Tibial artery (tissue), 4 donors: ENCODE measurements at regions not wholly inside any gene's neighbourhood (a gene's known extent, or its start where the extent isn't known, plus 50 kb on each side); places are given as distances from the start of the nearest gene placed in this dataset.
"Not testable (repeated sequence)": the region's sequence is repeated elsewhere in the genome, so short reads cannot be mapped to it uniquely, and the experiment has no call there.

Experiments used
- DNase-seq, 2 donors: peaks; one replicate each; pipeline ENCODE4 v3.0.0-alpha.2; 2019
- H3K27ac ChIP-seq, 2 donors: fragments of 200-600 bp; sonication (generic) in 1 of 2; 1 replicate in 1 of 2; 2 replicates in 1 of 2; pipeline ENCODE4 v1.5.1; 2018 to 2019; ENCODE audit warnings: mild to moderate bottlenecking in 1 of 2
- H3K27me3 ChIP-seq, 2 donors: fragments of 200-600 bp; sonication (generic) in 1 of 2; one replicate each; pipeline versions ENCODE4 v1.5.1 to v1.6.0; 2016 to 2019
- H3K36me3 ChIP-seq, 3 donors: fragments of 200-600 bp; sonication (generic) in 2 of 3; one replicate each; pipeline ENCODE4 v1.5.1; 2016 to 2019; ENCODE audit warnings: mild to moderate bottlenecking in 2 of 3
- H3K4me1 ChIP-seq, 4 donors: fragments of 200-600 bp; sonication (generic) in 2 of 4; 1 replicate in 3 of 4; 2 replicates in 1 of 4; pipeline ENCODE4 v1.5.1; 2016 to 2019
- H3K4me3 ChIP-seq, 2 donors: fragments of 200-600 bp; sonication (generic) in 1 of 2; 1 replicate in 1 of 2; 2 replicates in 1 of 2; pipeline ENCODE4 v1.5.1; 2018 to 2019; ENCODE audit warnings: mild to moderate bottlenecking in 2 of 2
- H3K9me3 ChIP-seq, 3 donors: fragments of 200-600 bp; sonication (generic) in 1 of 3; one replicate each; pipeline ENCODE4 v1.5.1; 2016 to 2019
- CTCF ChIP-seq, 2 experiments: fragments of 200-600 bp in 1 of 2; fragments of 450-650 bp in 1 of 2; IDR thresholded peaks; one replicate each; pipeline ENCODE4 v1.5.1; 2017 to 2019; ENCODE audit warnings: antibody characterized with exemption in 2 of 2, mild to moderate bottlenecking in 1 of 2, moderate library complexity in 1 of 2
- intact Hi-C: fragments of 100-400 bp; cut with DNase I; formaldehyde crosslinking; loops from one replicate; pipeline ENCODE4 v1.15.0; 2023; ENCODE audit warnings: low total_unique reads

DNA sequence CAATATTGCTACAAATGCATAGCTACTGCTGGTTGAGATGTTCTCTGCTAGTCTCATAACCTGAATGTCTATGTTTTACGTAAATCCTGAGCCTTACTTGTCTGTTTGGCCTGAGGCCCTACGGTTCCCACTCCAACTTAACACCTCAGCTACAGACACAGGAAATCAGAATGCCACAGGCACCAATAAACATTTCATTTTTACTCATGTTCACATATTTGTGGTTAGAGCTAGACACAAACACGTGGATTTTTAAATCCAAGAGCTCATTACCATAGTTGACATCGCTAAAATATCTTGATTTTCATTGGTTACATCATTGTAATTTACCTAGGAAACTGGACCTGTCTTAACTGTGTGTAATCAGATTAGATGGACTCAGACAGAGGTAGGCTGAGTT lies 263.8 kb upstream of the CDH19 start:
- Histone ChIP-seq H3K27ac (no peak overlapping the region), H3K4me1 (no peaks in the 10 kb centered on the region), H3K27me3 (no peaks in the 10 kb centered on the region), H3K4me3 (no peak overlapping the region), H3K9me3 (no peaks in the 10 kb centered on the region), H3K36me3 (no peaks in the 10 kb centered on the region)
- DNase-seq: no peak
- no peak for TF ChIP-seq CTCF (IDR thresholded peaks at IDR 0.05)
- intact Hi-C loops: no loop called here

DNA sequence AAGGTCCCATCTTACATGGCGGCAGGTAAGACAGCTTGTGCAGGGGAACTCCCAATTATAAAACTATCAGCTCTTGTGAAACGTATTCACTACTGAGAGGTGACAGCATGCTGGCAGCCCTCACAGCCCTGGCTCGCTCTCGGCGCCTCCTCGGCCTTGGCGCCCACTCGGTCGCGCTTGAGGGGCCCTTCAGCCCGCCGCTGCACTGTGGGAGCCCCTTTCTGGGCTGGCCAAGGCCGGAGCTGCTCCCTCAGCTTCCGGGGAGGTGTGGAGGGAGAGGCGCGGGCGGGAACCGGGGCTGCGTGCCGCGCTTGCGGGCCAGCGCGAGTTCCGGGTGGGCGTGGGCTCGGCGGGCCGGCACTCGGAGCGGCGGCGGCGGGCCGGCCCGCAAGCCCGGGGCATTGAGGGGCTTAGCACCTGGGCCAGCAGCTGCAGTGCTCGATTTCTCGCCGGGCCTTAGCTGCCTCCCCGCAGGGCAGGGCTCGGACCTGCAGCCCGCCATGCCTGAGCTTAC lies 262.6 kb upstream of the CDH19 start:
- H3K36me3 ChIP-seq, H3K4me1 ChIP-seq, intact Hi-C loops, H3K4me3 ChIP-seq, H3K9me3 ChIP-seq, H3K27ac ChIP-seq, DNase-seq, H3K27me3 ChIP-seq: not testable (repeated sequence)

DNA sequence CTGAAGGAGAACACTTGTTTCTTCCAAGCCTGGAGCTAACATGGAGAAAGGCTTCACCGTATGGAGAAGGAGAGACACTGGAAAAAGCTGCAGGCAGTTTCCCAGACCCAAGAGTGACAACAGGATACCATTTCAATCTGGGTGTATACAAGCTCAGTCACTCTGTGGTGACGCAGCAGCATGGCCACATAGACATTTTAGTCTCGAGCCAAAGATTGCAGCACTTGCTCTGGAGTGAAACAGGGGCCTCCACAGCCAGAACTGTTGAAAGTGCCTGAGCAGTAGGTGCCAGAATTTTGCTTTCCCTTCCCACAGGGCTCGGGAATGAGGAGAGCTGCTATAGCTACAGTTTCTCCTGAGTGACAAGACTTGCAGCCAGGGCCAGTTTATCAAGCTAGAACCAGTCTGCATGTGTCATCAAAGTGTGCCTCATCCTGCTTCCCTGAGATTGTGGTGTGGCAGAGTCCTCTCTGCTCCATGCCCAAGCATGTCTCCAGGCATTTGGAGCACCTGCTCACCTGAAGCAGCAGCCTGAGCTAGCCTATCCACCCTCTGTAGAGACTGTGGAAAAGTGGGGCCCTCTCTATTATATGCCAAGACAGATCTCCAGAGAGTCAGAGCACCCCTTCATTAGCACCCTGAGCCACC lies 234.6 kb upstream of the CDH19 start:
- no peak overlapping the region for H3K27ac ChIP-seq
- TF ChIP-seq CTCF (IDR thresholded peaks at IDR 0.05): no peak

GRCh38 chr18:66833646-66834045 lies 229.8 kb upstream of the CDH19 start:
- intact Hi-C loops: no loop called here
- no peak for TF ChIP-seq CTCF (IDR thresholded peaks at IDR 0.05)
- Histone ChIP-seq H3K4me1 (no peaks in the 10 kb centered on the region), H3K36me3 (no peaks in the 10 kb centered on the region), H3K9me3 (no peaks in the 10 kb centered on the region), H3K27ac (no peak overlapping the region), H3K4me3 (no peak overlapping the region), H3K27me3 (no peaks in the 10 kb centered on the region)
- no peak for DNase-seq

More for the DNA sequence above, 234.6 kb upstream of the CDH19 start:
- no peak for DNase-seq
- Histone ChIP-seq H3K9me3 (no peaks in the 10 kb centered on the region), H3K36me3 (no peaks in the 10 kb centered on the region), H3K4me3 (no peak overlapping the region), H3K4me1 (no peaks in the 10 kb centered on the region), H3K27me3 (no peaks in the 10 kb centered on the region)
- intact Hi-C loops: no loop called here

GRCh38 chr18:66826211-66826610 lies 222.3 kb upstream of the CDH19 start:
- intact Hi-C loops: no loop called here
- no peak overlapping the region for H3K27ac ChIP-seq
- DNase-seq: no peak
- H3K36me3 ChIP-seq: no peaks in the 10 kb centered on the region
- H3K4me3 ChIP-seq: no peak overlapping the region
- no peaks in the 10 kb centered on the region for H3K9me3 ChIP-seq
- H3K27me3 ChIP-seq: no peaks in the 10 kb centered on the region
- TF ChIP-seq CTCF (IDR thresholded peaks at IDR 0.05): no peak
- no peaks in the 10 kb centered on the region for H3K4me1 ChIP-seq

DNA sequence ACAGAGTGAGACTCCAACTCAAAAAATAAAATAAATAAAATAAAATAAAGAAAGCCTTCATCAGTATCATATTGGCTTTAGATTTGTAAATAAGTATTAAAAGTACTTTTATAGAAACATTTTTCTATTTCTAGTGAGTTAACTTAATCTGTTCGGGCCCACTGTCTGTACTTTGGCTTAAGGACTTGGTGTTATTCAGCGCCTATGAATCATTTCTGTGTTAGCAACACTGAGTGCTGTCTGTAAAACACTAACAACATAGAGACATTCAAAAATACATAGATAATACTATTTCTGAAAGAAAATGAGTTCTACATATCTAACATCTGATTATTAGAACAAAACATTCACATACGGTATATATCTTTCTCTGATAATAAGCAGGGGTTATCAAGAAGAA lies 221.5 kb upstream of the CDH19 start:
- no peak overlapping the region for H3K4me3 ChIP-seq
- H3K36me3 ChIP-seq: no peaks in the 10 kb centered on the region
- no peaks in the 10 kb centered on the region for H3K27me3 ChIP-seq
- DNase-seq: no peak
- H3K9me3 ChIP-seq: no peaks in the 10 kb centered on the region
- intact Hi-C loops: no loop called here
- no peaks in the 10 kb centered on the region for H3K4me1 ChIP-seq
- no peak for TF ChIP-seq CTCF (IDR thresholded peaks at IDR 0.05)
- H3K27ac ChIP-seq: no peak overlapping the region
